ENCODE measurements at regions not wholly inside any gene's neighbourhood (a gene's known extent, or its start where the extent isn't known, plus 50 kb on each side); places are given as distances from the start of the nearest gene placed in this dataset.
"Not testable (repeated sequence)": the region's sequence is repeated elsewhere in the genome, so short reads cannot be mapped to it uniquely, and the experiment has no call there.

- no peak for DNase-seq (ENCODE audit: extremely low read depth, low read depth, low spot score)
Measured at GRCh38 chr2:128667391-128667790, 348.7 kb upstream of the HS6ST1 start.

GRCh38 chr2:128668946-128669345, 350.3 kb upstream of the HS6ST1 start:
- DNase-seq (ENCODE audit: extremely low read depth, low read depth, low spot score), result no peak

- DNase-seq (ENCODE audit: extremely low read depth, low read depth, low spot score), result no peak
Measured at GRCh38 chr2:128670066-128670465, 351.4 kb upstream of the HS6ST1 start.

DNA sequence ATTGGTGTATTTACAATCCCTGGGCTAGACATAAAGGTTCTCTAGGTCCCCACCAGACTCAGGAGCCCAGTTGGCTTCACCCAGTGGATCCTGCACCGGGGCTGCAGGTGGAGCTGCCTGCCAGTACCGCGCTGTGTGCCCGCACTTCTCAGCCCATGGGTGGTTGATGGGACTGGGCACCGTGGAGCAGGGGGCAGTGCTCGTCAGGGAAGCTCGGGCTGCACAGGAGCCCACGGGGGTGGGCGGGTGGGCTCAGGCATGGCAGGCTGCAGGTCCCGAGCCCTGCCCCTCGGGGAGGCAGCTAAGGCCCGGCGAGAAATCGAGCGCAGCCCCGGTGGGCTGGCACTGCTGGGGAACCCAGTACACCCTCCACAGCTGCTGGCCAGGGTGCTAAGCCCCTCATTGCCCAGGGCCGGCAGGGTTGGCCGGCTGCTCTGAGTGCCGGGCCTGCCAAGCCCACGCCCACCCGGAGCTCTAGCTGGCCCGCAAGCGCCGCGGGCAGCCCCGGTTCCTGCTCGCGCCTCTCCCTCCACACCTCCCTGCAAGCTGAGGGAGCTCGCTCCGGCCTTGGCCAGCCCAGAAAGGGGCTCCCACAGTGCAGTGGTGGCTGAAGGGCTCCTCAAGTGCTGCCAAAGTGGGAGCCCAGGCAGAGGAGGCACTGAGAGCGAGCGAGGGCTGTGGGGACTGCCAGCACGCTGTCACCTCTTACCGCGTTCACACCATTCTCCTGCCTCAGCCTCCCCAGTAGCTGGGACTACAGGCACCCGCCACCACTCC, 353.5 kb upstream of the HS6ST1 start:
- not testable (repeated sequence) for DNase-seq (ENCODE audit: extremely low read depth, low read depth, low spot score)

GRCh38 chr2:128679680-128680079, 361.0 kb upstream of the HS6ST1 start:
- not testable (repeated sequence) for DNase-seq (ENCODE audit: extremely low read depth, low read depth, low spot score)

DNA sequence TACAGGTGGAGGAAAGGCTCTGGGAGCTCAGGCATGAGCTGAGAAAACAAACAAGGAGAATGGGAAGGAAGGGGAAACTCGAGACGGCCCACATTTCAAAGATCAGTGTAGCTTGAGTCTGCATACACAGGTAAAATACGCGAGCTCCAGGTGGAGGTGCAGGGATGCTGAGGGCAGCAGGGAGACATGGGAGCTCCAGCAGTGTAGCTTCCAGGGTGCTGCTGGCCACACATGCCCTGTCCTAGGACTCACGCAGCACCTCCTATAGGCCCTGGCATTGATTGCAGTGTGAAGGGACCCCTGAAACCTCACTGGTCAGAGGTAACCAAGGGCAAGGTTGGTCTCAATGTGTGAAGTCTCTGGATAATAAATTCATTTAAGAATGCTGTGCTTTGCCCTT, 362.8 kb upstream of the HS6ST1 start:
- DNase-seq (ENCODE audit: extremely low read depth, low read depth, low spot score), result no peak

- no peak for DNase-seq (ENCODE audit: extremely low read depth, low read depth, low spot score)
Measured at GRCh38 chr2:128682266-128682665, 363.6 kb upstream of the HS6ST1 start.

DNA sequence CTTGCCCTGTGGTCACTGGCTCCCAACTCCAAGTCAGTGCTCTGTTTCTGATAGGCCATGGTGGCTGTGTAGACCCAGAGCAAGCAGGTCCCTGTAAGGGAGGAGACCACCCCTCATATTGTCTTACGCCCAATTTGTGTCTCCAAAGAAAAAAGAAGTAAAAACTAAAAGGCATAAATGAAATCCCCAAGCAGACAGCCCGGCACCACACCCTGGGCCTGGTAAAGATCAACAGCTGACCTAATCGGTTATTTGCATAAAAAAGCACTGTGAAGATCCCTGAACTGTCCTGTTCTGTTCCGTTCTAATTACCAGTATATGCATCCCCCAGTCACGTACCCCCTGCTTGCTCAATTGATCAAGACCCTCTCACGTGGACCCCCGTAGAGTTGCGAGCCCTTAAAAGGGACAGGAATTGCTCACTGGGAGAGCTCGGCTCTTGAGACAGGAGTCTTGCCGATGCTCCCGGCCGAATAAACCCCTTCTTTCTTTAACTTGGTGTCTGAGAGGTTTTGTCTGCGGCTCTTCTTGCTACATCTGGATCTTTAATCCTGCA, 364.1 kb upstream of the HS6ST1 start:
- no peak for DNase-seq (ENCODE audit: extremely low read depth, low read depth, low spot score)

DNA sequence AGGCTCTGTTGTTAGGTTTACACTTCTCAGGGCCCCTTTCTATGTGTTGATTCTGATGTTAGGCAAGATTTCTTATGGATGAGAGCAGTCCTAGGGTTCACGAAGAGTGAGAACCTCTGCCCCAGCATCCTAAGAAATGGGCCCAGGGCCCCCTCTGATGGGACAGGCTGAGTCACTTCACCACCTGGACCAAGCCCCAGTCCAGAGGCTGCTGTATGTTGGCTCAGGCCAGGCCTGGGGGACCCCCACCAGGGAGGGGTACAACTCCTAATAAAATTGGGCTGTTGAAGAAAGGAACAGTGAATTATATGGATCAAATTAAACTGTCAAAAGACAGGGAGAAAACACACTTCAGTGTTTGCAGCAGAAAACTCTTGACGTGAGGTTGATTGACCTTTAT, 365.9 kb upstream of the HS6ST1 start:
- no peak for DNase-seq (ENCODE audit: extremely low read depth, low read depth, low spot score)

DNA sequence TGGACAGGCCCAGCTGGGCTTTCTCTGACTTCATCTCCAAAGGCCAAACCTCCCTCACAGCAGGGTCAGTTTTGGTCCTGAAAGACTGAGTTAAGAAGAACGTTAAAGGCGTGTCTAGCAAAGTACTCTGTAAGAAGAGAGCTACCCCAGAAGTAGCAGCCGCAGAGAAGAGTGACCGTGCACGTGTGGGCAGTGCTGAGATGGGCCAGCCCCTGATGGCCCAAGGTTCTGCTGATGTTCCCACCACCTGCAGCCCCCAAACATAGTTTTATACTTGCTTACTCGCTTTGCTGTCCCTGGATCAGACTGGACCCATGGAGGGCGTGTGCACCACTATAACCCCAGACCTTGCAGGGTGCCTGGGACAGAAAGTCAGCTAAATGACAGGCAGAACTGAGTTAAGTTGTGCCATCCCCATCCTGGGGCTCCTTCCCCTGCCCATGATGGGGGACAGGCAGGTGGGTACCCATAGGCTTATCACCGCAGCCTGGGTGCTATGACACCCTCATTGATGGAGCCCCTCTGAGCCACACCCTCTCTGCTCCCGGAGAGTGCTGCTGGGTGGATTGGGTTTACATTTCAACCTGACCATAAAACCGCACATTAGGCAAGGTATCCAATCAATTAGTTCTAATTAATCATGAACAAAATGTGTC, 367.3 kb upstream of the HS6ST1 start:
- no peak for DNase-seq (ENCODE audit: extremely low read depth, low read depth, low spot score)

DNA sequence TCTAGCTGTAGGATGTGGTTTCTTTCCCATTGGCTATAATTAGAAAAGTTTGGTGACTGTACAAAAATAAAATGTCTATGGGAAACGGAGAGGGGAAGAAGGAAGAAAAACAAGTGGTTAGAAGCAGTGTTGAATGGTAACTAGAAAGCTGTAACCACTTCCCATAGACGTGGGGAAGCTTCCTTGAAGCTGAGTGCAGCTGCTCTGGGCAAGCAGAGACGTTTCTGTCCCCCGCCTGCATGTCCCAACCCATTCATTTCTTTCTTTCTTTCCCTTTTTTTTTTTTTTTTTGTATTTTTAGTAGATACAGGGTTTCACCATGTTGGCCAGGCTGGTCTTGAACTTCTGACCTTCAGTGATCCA, 367.8 kb upstream of the HS6ST1 start:
- DNase-seq (ENCODE audit: extremely low read depth, low read depth, low spot score), result no peak

GRCh38 chr2:128686881-128687555, 368.4 kb upstream of the HS6ST1 start:
- no peak for DNase-seq (ENCODE audit: extremely low read depth, low read depth, low spot score)

DNA sequence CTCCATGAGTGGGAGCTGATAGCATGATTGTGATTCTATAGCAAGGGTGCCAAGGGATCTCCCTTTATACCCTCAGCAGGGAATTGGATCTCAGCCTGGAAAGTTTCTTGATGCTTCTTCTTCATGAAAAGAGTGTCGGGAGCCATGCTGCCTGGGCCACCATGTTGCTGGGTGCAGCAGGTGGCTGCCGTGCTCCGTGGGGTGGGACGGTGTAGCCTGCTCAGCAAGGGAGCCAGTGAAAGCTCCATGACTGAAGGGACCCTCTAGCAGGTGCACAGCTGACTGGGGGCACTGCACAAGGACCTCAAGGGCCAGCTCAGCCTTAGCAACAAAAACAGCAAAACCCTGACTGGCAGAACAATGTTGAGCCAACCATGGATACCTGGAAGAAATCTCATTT, 368.9 kb upstream of the HS6ST1 start:
- DNase-seq (ENCODE audit: extremely low read depth, low read depth, low spot score), result no peak

DNA sequence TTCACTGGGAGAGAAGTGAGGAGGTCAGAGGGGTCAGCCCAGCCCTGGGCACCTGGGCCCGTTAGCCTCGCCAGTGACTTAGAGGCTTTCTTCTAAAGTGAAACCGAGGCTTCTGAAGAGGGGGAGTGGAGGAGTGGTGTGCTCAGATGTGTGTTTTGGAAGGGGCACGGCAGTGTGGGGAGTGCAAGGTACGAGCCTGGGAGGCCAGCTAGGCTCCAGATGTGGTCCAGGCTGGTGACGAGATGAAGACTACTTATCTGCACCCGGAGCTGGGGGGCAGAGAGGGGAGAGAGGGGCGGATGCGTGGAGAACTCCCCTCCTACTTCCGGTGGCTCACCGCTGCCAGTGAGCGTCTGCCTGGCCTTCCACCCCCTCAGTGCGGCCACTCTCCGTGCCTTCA, 371.3 kb upstream of the HS6ST1 start:
- no peak for DNase-seq (ENCODE audit: extremely low read depth, low read depth, low spot score)

GRCh38 chr2:128690431-128690830, 371.8 kb upstream of the HS6ST1 start:
- no peak for DNase-seq (ENCODE audit: extremely low read depth, low read depth, low spot score)

- DNase-seq (ENCODE audit: extremely low read depth, low read depth, low spot score), result no peak
Measured at GRCh38 chr2:128690869-128691268, 372.2 kb upstream of the HS6ST1 start.

DNA sequence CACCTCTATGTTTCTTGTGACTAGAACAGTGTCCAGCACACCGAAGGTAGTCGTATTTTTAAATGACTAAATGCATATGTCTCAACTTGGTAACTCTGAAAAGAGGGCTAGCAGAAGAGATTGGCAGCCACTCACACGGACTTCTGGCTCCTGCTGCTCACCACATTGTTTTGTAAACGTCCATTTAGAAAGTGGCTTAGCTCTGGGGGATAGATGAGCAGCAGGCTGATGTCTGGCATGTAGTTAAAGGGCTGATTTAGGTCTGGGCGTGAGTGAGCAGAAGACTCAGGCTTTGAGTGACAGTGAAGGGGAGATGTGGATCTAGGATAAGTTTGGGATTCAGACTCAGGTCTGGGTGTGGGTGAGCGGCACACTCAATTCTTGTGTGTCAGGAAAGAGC, 372.9 kb upstream of the HS6ST1 start:
- DNase-seq (ENCODE audit: extremely low read depth, low read depth, low spot score), result no peak

DNA sequence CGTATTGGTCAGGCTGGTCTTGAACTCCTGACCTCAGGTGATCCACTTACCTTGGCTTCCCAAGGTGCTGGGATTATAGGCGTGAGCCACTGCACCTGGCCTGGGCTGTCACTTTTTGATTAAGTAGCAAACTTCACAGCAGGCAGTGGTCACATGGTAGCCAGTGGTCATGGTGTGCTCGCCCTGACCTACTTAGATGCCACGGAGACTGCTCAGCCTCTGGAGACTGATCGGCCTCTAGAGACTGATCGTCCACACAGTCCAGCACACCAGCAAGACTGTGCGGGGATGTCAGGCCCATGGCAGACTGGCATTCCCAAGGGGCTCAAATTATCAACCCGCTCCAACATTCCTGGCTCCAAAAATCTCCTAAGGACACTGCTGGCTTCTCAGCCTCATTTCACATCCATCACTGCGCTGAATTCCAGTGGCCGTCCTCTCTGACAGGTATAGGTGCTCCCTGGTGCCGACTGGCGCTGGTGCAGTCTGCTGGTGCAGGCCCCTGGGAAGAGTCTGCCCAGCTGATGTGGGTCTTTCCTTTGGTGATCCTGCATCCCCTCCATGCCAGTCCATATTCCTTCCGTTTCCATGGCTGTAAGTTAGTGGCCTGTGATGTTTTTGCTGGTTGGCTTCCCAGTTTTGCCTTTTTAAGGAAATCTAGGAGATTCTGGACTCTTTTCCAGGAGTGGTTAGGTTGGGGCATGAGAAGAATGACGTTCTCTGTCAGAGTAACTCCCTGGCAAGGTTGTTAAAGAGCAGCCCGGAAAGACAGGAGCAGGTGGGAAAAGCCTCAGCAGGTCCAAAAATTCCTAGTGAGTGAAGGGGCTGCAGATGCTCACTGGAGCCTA, 374.5 kb upstream of the HS6ST1 start:
- DNase-seq (ENCODE audit: extremely low read depth, low read depth, low spot score), result no peak

- no peak for DNase-seq (ENCODE audit: extremely low read depth, low read depth, low spot score)
Measured at GRCh38 chr2:128693743-128694029, 375.0 kb upstream of the HS6ST1 start.

DNA sequence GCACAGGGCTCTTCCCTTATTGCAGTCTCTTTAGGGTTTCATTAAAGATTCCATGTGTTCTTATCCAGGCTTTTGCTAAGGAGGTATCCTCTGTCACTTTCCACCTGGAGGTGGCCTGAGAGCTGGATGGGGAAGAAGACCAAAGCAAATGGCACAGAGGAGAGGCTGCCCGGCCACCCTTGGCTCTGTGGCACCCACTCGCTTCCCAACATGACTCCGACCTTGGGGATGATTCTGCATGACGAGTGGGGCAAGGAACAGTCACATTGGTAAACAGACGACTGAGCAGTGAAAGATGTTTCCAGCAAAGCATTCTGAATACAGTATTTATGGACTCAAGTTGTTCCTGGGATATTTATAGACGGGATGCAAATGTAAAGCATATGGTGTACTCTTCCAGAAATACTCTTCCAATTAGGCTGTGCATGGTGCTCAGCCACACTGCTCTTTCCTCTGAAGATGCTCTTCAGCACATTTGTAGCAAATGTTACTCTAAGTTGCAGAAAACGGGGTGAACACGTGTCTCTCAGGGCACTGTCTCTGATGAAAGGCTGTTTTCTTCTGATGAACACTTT, 377.1 kb upstream of the HS6ST1 start:
- DNase-seq (ENCODE audit: extremely low read depth, low read depth, low spot score), result no peak

- DNase-seq (ENCODE audit: extremely low read depth, low read depth, low spot score), result no peak
Measured at GRCh38 chr2:128696421-128696820, 377.8 kb upstream of the HS6ST1 start.
